Calu3 (cell line): ENCODE measurements at regions not wholly inside any gene's neighbourhood (a gene's known extent, or its start where the extent isn't known, plus 50 kb on each side); places are given as distances from the start of the nearest gene placed in this dataset.

ENCODE experiments used
- BruUV-seq: library from RNA; stranded (reverse); fragments of 400-500 nt; replicated peaks from 2 replicates; lab custom pipeline; 2021; lab: Mats Ljungman, UMichigan
- CTCF ChIA-PET: fragments of 300-600 bp; sonication (Branson Sonifier 250); formaldehyde crosslinking; loops from one replicate; lab custom pipeline; 2022; ENCODE audit warnings: antibody characterized with exemption; lab: Charles Lee
- DNase-seq: peaks from one replicate; pipeline ENCODE4 v3.0.0; 2022
- H3K27ac Mint-ChIP-seq: one replicate; pipeline ENCODE4 v1.8.0; 2022; ENCODE audit warnings: mixed read lengths; ENCODE audit not compliant: unreplicated experiment
- H3K27me3 Mint-ChIP-seq: one replicate; pipeline ENCODE4 v1.8.0; 2022; ENCODE audit warnings: mixed read lengths; ENCODE audit not compliant: unreplicated experiment
- H3K36me3 Mint-ChIP-seq: one replicate; pipeline ENCODE4 v1.8.0; 2022; ENCODE audit warnings: mild to moderate bottlenecking, moderate library complexity, mixed read lengths; ENCODE audit not compliant: insufficient read depth, unreplicated experiment
- H3K4me1 Mint-ChIP-seq: one replicate; pipeline ENCODE4 v1.8.0; 2022; ENCODE audit warnings: mild to moderate bottlenecking, low read depth, mixed read lengths; ENCODE audit not compliant: unreplicated experiment
- H3K4me3 Mint-ChIP-seq: one replicate; pipeline ENCODE4 v1.8.0; 2022; ENCODE audit warnings: mild to moderate bottlenecking, low read depth, moderate library complexity, mixed read lengths; ENCODE audit not compliant: unreplicated experiment
- H3K9me3 Mint-ChIP-seq: one replicate; pipeline ENCODE4 v1.8.0; 2022; ENCODE audit warnings: low read depth, mixed read lengths; ENCODE audit not compliant: unreplicated experiment
- CTCF ChIP-seq: fragments of 200-600 bp; IDR thresholded peaks from one replicate; pipeline ENCODE4 v1.8.0; 2022; ENCODE audit warnings: antibody characterized with exemption; ENCODE audit not compliant: unreplicated experiment
- intact Hi-C: fragments of 100-400 bp; cut with micrococcal nuclease; formaldehyde crosslinking; loops from one replicate; pipeline ENCODE4 v1.10.0; 2022; ENCODE audit not compliant: unreplicated experiment

GRCh38 chr6:23969344-23969743, 156.7 kb upstream of the NRSN1 start:
- Mint-ChIP-seq H3K4me3 (no peak overlapping the region), H3K27me3 (peaks cover 16% of the 10 kb centered on the region), H3K9me3 (no peaks in the 10 kb centered on the region), H3K27ac (no peak overlapping the region), H3K36me3 (no peaks in the 10 kb centered on the region), H3K4me1 (no peaks in the 10 kb centered on the region)
- no peak for TF ChIP-seq CTCF
- CTCF ChIA-PET = no interaction called here
- no peak for DNase-seq
- intact Hi-C loops = no loop called here
- BruUV-seq = no TSS peak

- CTCF ChIA-PET = no interaction called here
- H3K4me1 Mint-ChIP-seq = no peaks in the 10 kb centered on the region
- intact Hi-C loops = no loop called here
- no peak overlapping the region for H3K4me3 Mint-ChIP-seq
- H3K27me3 Mint-ChIP-seq = peaks cover 2% of the 10 kb centered on the region
- no peaks in the 10 kb centered on the region for H3K36me3 Mint-ChIP-seq
- BruUV-seq = no TSS peak
- no peak overlapping the region for H3K27ac Mint-ChIP-seq
- no peak for TF ChIP-seq CTCF
- H3K9me3 Mint-ChIP-seq = no peaks in the 10 kb centered on the region
- no peak for DNase-seq
Measured at GRCh38 chr6:23977706-23978105, 148.3 kb upstream of the NRSN1 start.

- no peaks in the 10 kb centered on the region for H3K4me1 Mint-ChIP-seq
- TF ChIP-seq CTCF = no peak
- intact Hi-C loops = no loop called here
- BruUV-seq = no TSS peak
- no peaks in the 10 kb centered on the region for H3K27me3 Mint-ChIP-seq
- H3K27ac Mint-ChIP-seq = no peak overlapping the region
- H3K4me3 Mint-ChIP-seq = no peak overlapping the region
- no peak for DNase-seq
- CTCF ChIA-PET = no interaction called here
- H3K36me3 Mint-ChIP-seq = no peaks in the 10 kb centered on the region
- no peaks in the 10 kb centered on the region for H3K9me3 Mint-ChIP-seq
Measured at GRCh38 chr6:23980965-23981364, 145.1 kb upstream of the NRSN1 start.

GRCh38 chr6:23981923-23982322, 144.1 kb upstream of the NRSN1 start:
- Mint-ChIP-seq H3K36me3 (no peaks in the 10 kb centered on the region), H3K27me3 (no peaks in the 10 kb centered on the region), H3K4me1 (no peaks in the 10 kb centered on the region), H3K9me3 (no peaks in the 10 kb centered on the region), H3K27ac (no peak overlapping the region), H3K4me3 (no peak overlapping the region)
- BruUV-seq = no TSS peak
- no peak for DNase-seq
- intact Hi-C loops = no loop called here
- no peak for TF ChIP-seq CTCF
- CTCF ChIA-PET = no interaction called here
